ENCODE measurements at regions not wholly inside any gene's neighbourhood (a gene's known extent, or its start where the extent isn't known, plus 50 kb on each side); places are given as distances from the start of the nearest gene placed in this dataset.

DNA sequence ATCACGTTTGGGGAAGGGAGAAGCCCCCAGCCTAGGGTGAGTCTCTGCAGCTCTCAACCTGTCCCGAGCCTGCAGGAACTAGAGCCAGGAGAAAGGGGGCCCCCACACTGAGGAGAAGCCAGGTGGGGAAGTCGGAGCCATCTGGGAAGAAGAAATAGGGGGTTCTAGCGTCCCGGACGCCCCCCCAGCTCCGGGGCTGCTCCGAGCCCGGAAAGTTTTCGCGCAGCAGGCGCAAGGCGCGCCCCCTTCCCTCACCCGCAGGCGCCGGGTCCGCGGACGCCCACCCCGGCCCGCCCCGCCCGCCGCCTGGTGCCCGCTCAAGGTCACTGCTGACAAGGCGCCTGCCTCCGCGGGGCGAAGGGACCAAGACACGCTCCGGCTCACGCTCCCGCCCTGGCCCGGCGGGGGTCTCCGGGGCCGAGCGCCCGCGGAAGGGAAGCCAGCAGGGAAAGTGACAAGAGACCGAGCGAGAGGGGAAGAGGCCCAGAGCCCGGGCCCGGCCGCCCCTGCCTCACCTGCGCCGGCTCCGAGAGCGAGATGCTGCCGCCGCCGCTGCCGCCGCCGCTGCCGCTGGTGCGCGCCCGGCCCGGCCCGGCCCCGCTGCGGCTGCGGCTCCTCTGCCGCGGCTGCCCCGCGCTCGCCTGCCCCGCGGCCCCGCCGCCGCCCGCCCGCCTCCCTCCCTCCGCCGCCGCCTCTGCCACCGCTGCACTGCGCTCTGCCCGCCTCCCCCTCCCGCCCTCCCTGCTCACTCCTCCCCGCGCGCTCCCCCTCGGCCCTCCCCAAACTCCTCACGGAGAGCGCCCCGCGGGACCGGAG lies 108.4 kb upstream of the SLC6A11 start:
- peaks cover 0 to 6% of the 10 kb centered on the region in 2 donors for H3K4me1 ChIP-seq
- no peaks in the 10 kb centered on the region for H3K36me3 ChIP-seq
- H3K27me3 ChIP-seq, result peaks cover 4 to 14% of the 10 kb centered on the region in 2 donors
- no peak for TF ChIP-seq CTCF (IDR thresholded peaks at IDR 0.05)
- H3K4me3 ChIP-seq, result peak overlapping the region in 1 of 2 donors; percentile 31
- no peak for DNase-seq (ENCODE audit: low spot score)
- H3K9me3 ChIP-seq, result no peaks in the 10 kb centered on the region
- H3K27ac ChIP-seq, result no peak overlapping the region

DNA sequence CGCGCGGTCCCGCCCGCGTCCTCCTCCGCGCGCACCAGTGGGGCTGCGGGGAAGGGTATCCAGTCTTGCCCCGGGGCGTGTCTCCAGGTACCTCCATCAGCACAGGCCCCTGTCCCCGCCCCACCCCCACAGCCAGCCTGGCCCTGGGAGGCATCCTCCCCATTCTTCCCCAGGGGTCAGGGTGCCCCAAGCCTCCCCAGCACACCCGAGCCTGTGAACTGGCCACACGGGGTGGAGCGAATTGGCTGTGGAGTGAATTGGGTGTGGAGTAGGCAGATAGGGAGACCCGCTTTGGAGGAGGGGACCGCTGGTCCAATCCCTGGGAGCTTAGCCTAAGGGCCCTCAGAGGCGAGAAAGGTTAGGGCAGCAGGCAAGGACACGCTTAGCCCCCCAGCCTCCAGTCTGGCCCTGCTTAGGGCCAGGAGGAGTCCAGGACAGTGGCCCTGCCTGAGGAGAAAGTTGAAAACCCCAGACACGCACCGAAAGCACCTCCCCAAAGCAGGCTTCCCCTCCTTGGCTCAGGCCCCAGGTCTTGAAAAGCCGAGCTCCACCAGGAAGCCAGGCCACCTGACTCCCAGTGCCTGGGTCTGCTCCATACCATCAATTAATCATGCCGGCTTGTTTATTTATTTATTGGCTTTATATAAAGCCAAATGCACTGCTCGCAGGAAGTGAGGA lies 107.7 kb upstream of the SLC6A11 start:
- peaks cover 0 to 6% of the 10 kb centered on the region in 2 donors for H3K4me1 ChIP-seq
- no peaks in the 10 kb centered on the region for H3K36me3 ChIP-seq
- H3K4me3 ChIP-seq, result peak overlapping the region in 1 of 2 donors; percentile 9
- H3K27ac ChIP-seq, result no peak overlapping the region
- DNase-seq (ENCODE audit: low spot score), result no peak
- TF ChIP-seq CTCF (IDR thresholded peaks at IDR 0.05), result no peak
- no peaks in the 10 kb centered on the region for H3K9me3 ChIP-seq
- peaks cover 4 to 14% of the 10 kb centered on the region in 2 donors for H3K27me3 ChIP-seq

DNA sequence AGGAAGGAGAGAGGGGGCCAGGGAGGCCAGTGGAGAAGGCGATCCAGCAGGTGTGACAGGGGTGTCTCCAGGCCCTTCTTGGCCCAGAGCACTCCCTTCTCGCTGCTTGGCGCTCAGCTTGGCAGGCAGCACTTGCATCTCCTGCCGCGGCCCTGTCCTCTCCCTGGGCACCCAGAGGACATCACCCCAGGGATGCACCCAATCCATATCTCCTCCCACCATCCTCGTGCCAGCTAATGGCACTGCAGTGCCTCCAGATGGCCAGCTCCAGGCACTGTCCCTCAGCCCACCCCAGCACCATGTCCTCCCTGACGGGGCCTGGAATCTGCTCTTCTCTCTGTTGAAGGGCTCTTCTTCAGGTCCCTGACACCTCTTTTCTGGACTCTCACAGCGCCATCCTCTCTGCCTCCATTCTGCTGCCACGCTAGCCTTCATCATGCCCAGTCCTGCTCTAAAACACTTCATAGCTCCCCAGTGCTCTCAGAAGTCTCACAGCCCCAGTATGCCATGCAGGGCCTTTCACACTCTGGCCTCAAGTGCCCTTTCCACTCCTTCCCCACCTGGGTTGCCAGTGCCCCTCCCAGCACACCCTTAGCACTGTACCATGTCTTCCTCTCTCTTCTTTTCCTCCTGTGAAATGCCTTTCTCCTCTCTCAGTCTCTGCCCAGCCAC lies 106.8 kb upstream of the SLC6A11 start:
- Histone ChIP-seq H3K4me3 (no peak overlapping the region), H3K4me1 (peaks cover 0 to 6% of the 10 kb centered on the region in 2 donors), H3K27me3 (peaks cover 4 to 14% of the 10 kb centered on the region in 2 donors), H3K9me3 (peaks cover 0 to 3% of the 10 kb centered on the region in 2 donors), H3K27ac (no peak overlapping the region), H3K36me3 (no peaks in the 10 kb centered on the region)
- TF ChIP-seq CTCF (IDR thresholded peaks at IDR 0.05), result no peak
- DNase-seq (ENCODE audit: low spot score), result no peak

DNA sequence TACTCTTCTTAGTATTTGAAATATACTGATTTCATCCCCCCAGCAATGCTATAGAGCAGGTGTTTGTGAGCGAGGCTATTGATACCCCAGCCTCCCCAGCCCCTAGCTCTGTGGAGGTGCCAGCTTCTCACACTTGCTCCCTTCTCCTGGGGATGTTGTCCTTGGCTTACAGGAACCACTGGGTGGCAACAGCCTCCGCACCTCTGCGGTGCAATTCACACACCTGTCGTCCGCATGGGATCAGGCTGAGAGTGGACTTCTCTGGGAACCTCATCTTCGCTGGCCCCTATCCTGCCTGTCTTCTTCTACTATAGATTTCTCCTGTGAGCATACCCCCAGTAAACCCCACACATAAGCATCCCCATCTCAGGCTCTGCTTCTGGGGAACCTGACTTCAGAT lies 103.9 kb upstream of the SLC6A11 start:
- Histone ChIP-seq H3K4me1 (peaks cover 0 to 6% of the 10 kb centered on the region in 2 donors), H3K36me3 (no peaks in the 10 kb centered on the region), H3K9me3 (peaks cover 0 to 12% of the 10 kb centered on the region in 2 donors), H3K4me3 (no peak overlapping the region), H3K27me3 (peaks cover 0 to 5% of the 10 kb centered on the region in 2 donors), H3K27ac (no peak overlapping the region)
- DNase-seq (ENCODE audit: low spot score), result no peak
- TF ChIP-seq CTCF (IDR thresholded peaks at IDR 0.05), result no peak

DNA sequence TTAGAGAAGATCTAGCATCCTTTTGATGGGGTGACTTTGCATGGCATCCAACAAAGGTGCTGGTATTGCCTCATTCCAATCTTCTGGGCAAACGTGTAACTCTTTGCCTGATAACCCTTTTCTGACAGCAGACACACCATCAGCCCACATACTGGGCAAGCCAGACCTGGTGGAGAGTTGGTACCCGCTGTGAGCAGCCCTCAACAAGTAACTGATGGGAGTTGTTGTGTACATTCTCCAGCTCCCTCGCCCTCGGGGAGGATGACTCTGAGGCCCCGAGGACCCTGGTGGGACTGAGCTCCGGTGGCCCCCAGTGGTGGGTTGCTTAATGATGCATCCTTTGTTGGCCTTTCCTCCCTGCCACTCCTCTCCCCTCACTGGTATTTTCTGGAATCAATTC lies 102.4 kb upstream of the SLC6A11 start:
- Histone ChIP-seq H3K4me3 (no peak overlapping the region), H3K9me3 (peaks cover 0 to 12% of the 10 kb centered on the region in 2 donors), H3K27me3 (no peaks in the 10 kb centered on the region), H3K4me1 (no peaks in the 10 kb centered on the region), H3K36me3 (no peaks in the 10 kb centered on the region), H3K27ac (no peak overlapping the region)
- no peak for DNase-seq (ENCODE audit: low spot score)
- TF ChIP-seq CTCF (IDR thresholded peaks at IDR 0.05), result no peak

Data from right atrium auricular region (tissue), 2 donors.